ENCODE measurements at regions not wholly inside any gene's neighbourhood (a gene's known extent, or its start where the extent isn't known, plus 50 kb on each side); places are given as distances from the start of the nearest gene placed in this dataset.
A peak's percentile ranks its signal among the peaks of the same experiment; 100 is the strongest.
"Not testable (repeated sequence)": the region's sequence is repeated elsewhere in the genome, so short reads cannot be mapped to it uniquely, and the experiment has no call there.

GRCh38 chrX:23066588-23067281 is 67.0 kb downstream of the DDX53 start:
- intact Hi-C loops (cut with micrococcal nuclease): no loop called here
- POLR2A ChIA-PET: no interaction called here
- Histone ChIP-seq H3K4me2 (replicated peaks; ENCODE audit: low read depth, low read length, poor library complexity, severe bottlenecking) (no peak overlapping the region), H3K4me3 (ENCODE audit: control extremely low read depth in 1 of 5, extremely low read depth in 1 of 5, insufficient read depth in 1 of 5, low read depth in 2 of 5, low read length in 4 of 5) (no peak overlapping the region), H4K20me1 (ENCODE audit: control insufficient read depth, insufficient read depth, low read length, poor library complexity, severe bottlenecking) (no peaks in the 10 kb centered on the region), H3K27ac (ENCODE audit: low read length in 2 of 2) (no peak overlapping the region), H3K79me2 (ENCODE audit: control insufficient read depth, insufficient read depth, low read length) (no peaks in the 10 kb centered on the region), H3K27me3 (replicated peaks in 1 of 4; ENCODE audit: control extremely low read depth in 1 of 4, control insufficient read depth in 3 of 4, insufficient read depth in 4 of 4, low read length in 3 of 4) (no peaks in the 10 kb centered on the region), H3K9ac (ENCODE audit: low read length) (no peak overlapping the region), H3K4me1 (ENCODE audit: control insufficient read depth in 2 of 2, insufficient read depth in 2 of 2, low read length in 2 of 2) (no peaks in the 10 kb centered on the region), H3K9me3 (ENCODE audit: control extremely low read depth in 1 of 3, control insufficient read depth in 2 of 3, insufficient read depth in 1 of 3, low read length in 2 of 3) (peaks cover 0 to 6% (median 0%) of the 10 kb centered on the region in 3 donors), H2AFZ (ENCODE audit: insufficient read depth, low read depth, low read length, poor library complexity, severe bottlenecking) (no peak overlapping the region), H3K36me3 (replicated peaks in 1 of 2; ENCODE audit: control extremely low read depth in 1 of 2, control insufficient read depth in 1 of 2, extremely low read depth in 1 of 2, insufficient read depth in 2 of 2, low read length in 1 of 2) (no peaks in the 10 kb centered on the region)
- CTCF ChIA-PET: no interaction called here
- H3K27ac Mint-ChIP-seq: no peak overlapping the region
- no peaks in the 10 kb centered on the region for H3K27me3 Mint-ChIP-seq
- no peak for ATAC-seq (ENCODE audit: low read depth)
- 80% methylated on average over 1 of the region's 5 CpGs for WGBS (ENCODE audit: insufficient coverage)
- no peak for TF ChIP-seq EZH2 (IDR thresholded peaks at IDR 0.05; ENCODE audit: borderline replicate concordance, insufficient read depth, low read depth, low read length, poor library complexity, severe bottlenecking)
- TF ChIP-seq CTCF (IDR thresholded peaks at IDR 0.05): no peak
- no peak overlapping the region for H3K4me3 Mint-ChIP-seq
- H3K4me1 Mint-ChIP-seq: no peaks in the 10 kb centered on the region
- peaks cover 2% of the 10 kb centered on the region for H3K9me3 Mint-ChIP-seq (ENCODE audit: insufficient read depth)
- DNase-seq: no peak

GRCh38 chrX:23075461-23075860 is 75.7 kb downstream of the DDX53 start:
- CTCF ChIA-PET; H3K27me3 ChIP-seq (replicated peaks in 1 of 4; ENCODE audit: control extremely low read depth in 1 of 4, control insufficient read depth in 3 of 4, insufficient read depth in 4 of 4, low read length in 3 of 4): not testable (repeated sequence)

More at GRCh38 chrX:23075461-23075860, 75.7 kb downstream of the DDX53 start:
- H3K27me3 Mint-ChIP-seq; POLR2A ChIA-PET; H3K4me1 Mint-ChIP-seq; ATAC-seq (ENCODE audit: low read depth); H3K27ac Mint-ChIP-seq; H4K20me1 ChIP-seq (ENCODE audit: control insufficient read depth, insufficient read depth, low read length, poor library complexity, severe bottlenecking); H3K27ac ChIP-seq (ENCODE audit: low read length in 2 of 2); H3K9me3 ChIP-seq (ENCODE audit: control extremely low read depth in 1 of 3, control insufficient read depth in 2 of 3, insufficient read depth in 1 of 3, low read length in 2 of 3); H3K36me3 ChIP-seq (replicated peaks in 1 of 2; ENCODE audit: control extremely low read depth in 1 of 2, control insufficient read depth in 1 of 2, extremely low read depth in 1 of 2, insufficient read depth in 2 of 2, low read length in 1 of 2); H2AFZ ChIP-seq (ENCODE audit: insufficient read depth, low read depth, low read length, poor library complexity, severe bottlenecking); intact Hi-C loops (cut with micrococcal nuclease); H3K79me2 ChIP-seq (ENCODE audit: control insufficient read depth, insufficient read depth, low read length); H3K9me3 Mint-ChIP-seq (ENCODE audit: insufficient read depth); H3K4me1 ChIP-seq (ENCODE audit: control insufficient read depth in 2 of 2, insufficient read depth in 2 of 2, low read length in 2 of 2); H3K4me2 ChIP-seq (replicated peaks; ENCODE audit: low read depth, low read length, poor library complexity, severe bottlenecking); H3K4me3 Mint-ChIP-seq; H3K9ac ChIP-seq (ENCODE audit: low read length): not testable (repeated sequence)
- peak overlapping the region in 1 of 5 experiments; percentile 21 for H3K4me3 ChIP-seq (ENCODE audit: control extremely low read depth in 1 of 5, extremely low read depth in 1 of 5, insufficient read depth in 1 of 5, low read depth in 2 of 5, low read length in 4 of 5)
- 100% methylated on average over 8 of the region's 21 CpGs for WGBS (ENCODE audit: insufficient coverage)
- DNase-seq: peak; percentile 10

Measured in B cell (primary cell).